ENCODE measurements at regions not wholly inside any gene's neighbourhood (a gene's known extent, or its start where the extent isn't known, plus 50 kb on each side); places are given as distances from the start of the nearest gene placed in this dataset.

GRCh38 chr7:17234398-17235031 lies 63.9 kb upstream of the AHR start (continued):
- no peak for TF ChIP-seq SIN3A (IDR thresholded peaks at IDR 0.05; ENCODE audit: low read depth, low read length)
- no peak for TF ChIP-seq MYC (IDR thresholded peaks at IDR 0.05; ENCODE audit: insufficient read depth, insufficient read length, insufficient replicate concordance, low read length, severe bottlenecking)
- no peak for TF ChIP-seq PKNOX1 (IDR thresholded peaks at IDR 0.05)
- TF ChIP-seq FOS (IDR thresholded peaks at IDR 0.05; ENCODE audit: borderline replicate concordance, extremely low read depth, insufficient read length), result no peak
- peak; percentile 64 for TF ChIP-seq CUX1 (IDR thresholded peaks at IDR 0.05; ENCODE audit: insufficient replicate concordance, low read depth, low read length)
- TF ChIP-seq HDAC6 (IDR thresholded peaks at IDR 0.05; ENCODE audit: unreplicated experiment), result no peak
- TF ChIP-seq SMC3 (IDR thresholded peaks at IDR 0.05; ENCODE audit: borderline replicate concordance, low read length), result peak; percentile 30; the same call in 1 of the 2 replicates
- no peak for TF ChIP-seq RAD51 (IDR thresholded peaks at IDR 0.05)
- no peak for TF ChIP-seq ZNF24 (IDR thresholded peaks at IDR 0.05)
- no peak for TF ChIP-seq CHD4 (IDR thresholded peaks at IDR 0.05)
- TF ChIP-seq NR2F1 (conservative IDR thresholded peaks at IDR 0.05), result no peak; the same call in 1 of the 2 replicates
- TF ChIP-seq EZH2 (IDR thresholded peaks at IDR 0.05; ENCODE audit: borderline replicate concordance, control insufficient read depth, low read depth, low read length), result no peak
- TF ChIP-seq SREBF1 (IDR thresholded peaks at IDR 0.05; ENCODE audit: low read length), result no peak
- no peak for TF ChIP-seq SREBF2 (IDR thresholded peaks at IDR 0.05; ENCODE audit: low read length)
- no peak for TF ChIP-seq BCLAF1 (IDR thresholded peaks at IDR 0.05)
- no peak for TF ChIP-seq ZNF622 (IDR thresholded peaks at IDR 0.05)
- peak; percentile 53; the same call in 1 of the 2 replicates for TF ChIP-seq NBN (IDR thresholded peaks at IDR 0.05)
- peak; percentile 28; the same call in 1 of the 2 replicates for TF ChIP-seq MTA3 (IDR thresholded peaks at IDR 0.05; ENCODE audit: borderline replicate concordance, low read length)
- peak; percentile 39; the same call in 1 of the 2 replicates for TF ChIP-seq RAD21 (IDR thresholded peaks at IDR 0.05; ENCODE audit: insufficient read depth, low read depth, low read length)
- no peak for TF ChIP-seq SMAD5 (IDR thresholded peaks at IDR 0.05; ENCODE audit: low read depth)
